Neural crest cell (in vitro differentiated cells): ENCODE measurements at regions not wholly inside any gene's neighbourhood (a gene's known extent, or its start where the extent isn't known, plus 50 kb on each side); places are given as distances from the start of the nearest gene placed in this dataset.
"Not testable (repeated sequence)": the region's sequence is repeated elsewhere in the genome, so short reads cannot be mapped to it uniquely, and the experiment has no call there.

Source experiments
- DNase-seq: peaks from one replicate; pipeline ENCODE4 v3.0.0; 2021; ENCODE audit warnings: low read depth, mixed read lengths, low spot score
- H3K27ac Mint-ChIP-seq: one replicate; pipeline ENCODE4 v1.8.0; 2021; ENCODE audit warnings: mild to moderate bottlenecking, mixed read lengths; ENCODE audit not compliant: unreplicated experiment
- H3K27me3 Mint-ChIP-seq: 2 replicates; pipeline ENCODE4 v1.8.0; 2021; ENCODE audit warnings: low read depth, mild to moderate bottlenecking, mixed read lengths
- H3K36me3 Mint-ChIP-seq: 2 replicates; pipeline ENCODE4 v1.8.0; 2021; ENCODE audit warnings: low read depth, mild to moderate bottlenecking, mixed read lengths
- H3K4me1 Mint-ChIP-seq: 2 replicates; pipeline ENCODE4 v1.8.0; 2021; ENCODE audit warnings: mixed read lengths
- H3K4me3 Mint-ChIP-seq: one replicate; pipeline ENCODE4 v1.8.0; 2021; ENCODE audit warnings: mild to moderate bottlenecking, mixed read lengths
- H3K9me3 Mint-ChIP-seq: 2 replicates; pipeline ENCODE4 v1.8.0; 2021; ENCODE audit warnings: mixed read lengths
- TF ChIP-seq, protein P1 (sequence below): fragments of 200-600 bp; sonication (generic); conservative IDR thresholded peaks from 2 replicates; pipeline ENCODE4 v1.5.0; 2021; ENCODE audit warnings: antibody characterized with exemption, mild to moderate bottlenecking

DNA sequence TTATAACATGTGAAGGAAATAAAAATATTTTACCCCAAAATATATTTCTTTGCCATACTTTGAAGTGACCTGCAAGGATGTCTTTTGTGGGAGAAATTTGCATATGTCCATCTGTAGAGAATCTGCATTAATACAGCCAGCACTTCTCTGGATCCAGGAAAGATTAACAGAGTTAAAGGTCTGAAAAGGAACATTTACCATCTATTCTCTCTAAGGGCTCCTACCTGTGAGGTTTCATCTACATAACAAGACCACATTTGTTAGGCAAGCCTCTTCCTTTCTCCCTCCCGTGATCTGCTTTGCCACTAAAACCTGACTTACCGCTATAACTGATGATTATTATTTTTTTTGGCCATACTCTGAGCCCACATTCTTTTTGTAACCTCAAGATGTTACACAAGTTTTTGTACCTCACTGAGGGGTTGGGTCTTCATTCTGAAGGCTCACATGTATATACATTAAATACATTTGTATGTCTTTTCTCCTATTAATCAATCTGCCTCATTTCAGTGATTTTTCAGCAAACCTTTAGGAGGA is 129.4 kb downstream of the AKR1D1 start:
- peaks cover 29% of the 10 kb centered on the region for H3K4me1 Mint-ChIP-seq
- no peak overlapping the region for H3K4me3 Mint-ChIP-seq
- no peaks in the 10 kb centered on the region for H3K36me3 Mint-ChIP-seq
- no peak overlapping the region for H3K27ac Mint-ChIP-seq
- H3K9me3 Mint-ChIP-seq, result peaks cover 9% of the 10 kb centered on the region
- no peak for DNase-seq
- TF ChIP-seq, protein P1, sequence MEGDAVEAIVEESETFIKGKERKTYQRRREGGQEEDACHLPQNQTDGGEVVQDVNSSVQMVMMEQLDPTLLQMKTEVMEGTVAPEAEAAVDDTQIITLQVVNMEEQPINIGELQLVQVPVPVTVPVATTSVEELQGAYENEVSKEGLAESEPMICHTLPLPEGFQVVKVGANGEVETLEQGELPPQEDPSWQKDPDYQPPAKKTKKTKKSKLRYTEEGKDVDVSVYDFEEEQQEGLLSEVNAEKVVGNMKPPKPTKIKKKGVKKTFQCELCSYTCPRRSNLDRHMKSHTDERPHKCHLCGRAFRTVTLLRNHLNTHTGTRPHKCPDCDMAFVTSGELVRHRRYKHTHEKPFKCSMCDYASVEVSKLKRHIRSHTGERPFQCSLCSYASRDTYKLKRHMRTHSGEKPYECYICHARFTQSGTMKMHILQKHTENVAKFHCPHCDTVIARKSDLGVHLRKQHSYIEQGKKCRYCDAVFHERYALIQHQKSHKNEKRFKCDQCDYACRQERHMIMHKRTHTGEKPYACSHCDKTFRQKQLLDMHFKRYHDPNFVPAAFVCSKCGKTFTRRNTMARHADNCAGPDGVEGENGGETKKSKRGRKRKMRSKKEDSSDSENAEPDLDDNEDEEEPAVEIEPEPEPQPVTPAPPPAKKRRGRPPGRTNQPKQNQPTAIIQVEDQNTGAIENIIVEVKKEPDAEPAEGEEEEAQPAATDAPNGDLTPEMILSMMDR, result no peak
- no peaks in the 10 kb centered on the region for H3K27me3 Mint-ChIP-seq

DNA sequence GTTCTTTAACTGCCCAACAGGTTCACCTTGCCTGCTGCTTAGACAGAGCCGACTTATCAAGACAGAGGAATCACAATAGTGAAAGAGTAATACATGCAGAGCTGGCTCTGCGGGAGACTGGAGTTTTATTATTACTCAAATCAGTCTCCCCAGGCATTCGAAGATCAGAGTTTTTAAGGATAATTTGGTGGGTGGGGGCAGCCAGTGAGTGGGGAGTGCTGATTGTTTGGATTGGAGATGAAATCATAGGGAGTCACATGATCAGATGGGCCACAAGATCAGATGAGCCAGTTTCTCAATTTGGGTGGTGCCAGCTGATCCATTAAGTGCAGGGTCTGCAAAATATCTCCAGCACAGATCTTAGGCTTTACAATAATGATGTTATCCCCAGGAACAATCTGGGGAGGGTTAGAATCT is 131.3 kb downstream of the AKR1D1 start:
- no peak overlapping the region for H3K4me3 Mint-ChIP-seq
- TF ChIP-seq, protein P1, result no peak
- no peak for DNase-seq
- H3K27ac Mint-ChIP-seq, result no peak overlapping the region
- peaks cover 33% of the 10 kb centered on the region for H3K4me1 Mint-ChIP-seq
- no peaks in the 10 kb centered on the region for H3K36me3 Mint-ChIP-seq
- H3K27me3 Mint-ChIP-seq, result no peaks in the 10 kb centered on the region
- H3K9me3 Mint-ChIP-seq, result peaks cover 9% of the 10 kb centered on the region

DNA sequence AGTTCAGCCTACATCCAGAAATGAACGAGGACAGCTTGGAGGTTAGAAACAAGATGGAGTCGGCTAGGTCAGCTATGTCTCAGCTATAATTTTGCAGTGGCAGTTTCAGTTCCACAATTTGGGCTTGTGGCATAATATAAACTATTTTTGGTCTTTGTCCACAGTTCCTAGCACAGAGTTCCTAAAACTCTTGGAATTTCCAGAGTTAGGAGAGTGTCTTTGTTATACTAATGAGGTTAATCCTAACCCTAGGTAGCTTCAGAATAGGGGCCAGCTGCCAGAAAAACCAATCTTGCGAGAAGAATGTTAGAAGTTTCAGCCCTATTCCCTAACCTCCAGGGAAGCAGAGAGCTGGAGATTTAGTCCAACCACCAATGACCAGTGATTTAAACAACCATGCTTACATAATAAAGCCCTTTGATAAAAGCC is 131.9 kb downstream of the AKR1D1 start:
- no peak overlapping the region for H3K4me3 Mint-ChIP-seq
- TF ChIP-seq, protein P1, result no peak
- no peaks in the 10 kb centered on the region for H3K36me3 Mint-ChIP-seq
- H3K9me3 Mint-ChIP-seq, result peaks cover 8% of the 10 kb centered on the region
- peaks cover 31% of the 10 kb centered on the region for H3K4me1 Mint-ChIP-seq
- H3K27ac Mint-ChIP-seq, result no peak overlapping the region
- no peak for DNase-seq
- H3K27me3 Mint-ChIP-seq, result no peaks in the 10 kb centered on the region

DNA sequence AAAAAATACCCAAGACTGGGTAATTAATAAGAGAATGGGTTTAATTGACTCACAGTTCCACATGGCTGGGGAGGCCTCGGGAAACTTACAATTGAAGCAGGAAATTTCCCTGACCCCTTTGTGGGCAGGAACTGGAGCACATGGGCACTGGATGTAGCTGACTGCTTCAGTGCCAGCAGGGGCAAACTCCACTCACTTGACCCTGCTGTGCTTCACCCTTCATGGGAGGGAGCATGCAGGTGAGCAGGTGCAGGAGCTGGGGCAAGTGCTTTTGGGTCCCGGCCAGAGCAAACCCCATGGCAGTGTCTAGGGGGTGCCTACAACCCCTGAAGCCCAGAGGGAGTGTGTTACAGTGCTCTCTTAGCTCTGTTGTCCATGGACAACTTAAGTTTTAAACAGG is 132.6 kb downstream of the AKR1D1 start:
- peaks cover 6% of the 10 kb centered on the region for H3K9me3 Mint-ChIP-seq
- no peak for DNase-seq
- no peak overlapping the region for H3K27ac Mint-ChIP-seq
- peaks cover 28% of the 10 kb centered on the region for H3K4me1 Mint-ChIP-seq
- no peaks in the 10 kb centered on the region for H3K27me3 Mint-ChIP-seq
- H3K36me3 Mint-ChIP-seq, result no peaks in the 10 kb centered on the region
- TF ChIP-seq, protein P1, result no peak
- H3K4me3 Mint-ChIP-seq, result no peak overlapping the region

DNA sequence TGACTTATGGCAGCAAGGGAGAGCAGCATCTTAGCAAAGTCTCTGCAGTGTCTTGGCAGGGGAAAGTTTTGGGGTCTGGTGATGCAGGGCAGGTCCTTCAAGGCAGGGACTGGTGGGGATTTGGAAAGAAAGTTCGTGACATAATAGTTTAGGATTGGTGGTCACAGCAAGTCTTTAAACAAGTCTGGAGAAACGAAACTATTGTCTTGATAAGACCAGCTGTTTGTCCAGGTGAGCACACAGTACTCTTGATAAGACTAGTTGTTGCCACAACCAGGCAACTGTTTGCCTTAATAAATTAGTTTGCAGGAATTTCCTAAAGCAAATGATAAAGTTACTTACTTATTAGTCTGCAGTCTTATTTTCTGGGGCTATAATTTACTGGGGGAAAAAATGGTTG is 136.1 kb downstream of the AKR1D1 start:
- TF ChIP-seq, protein P1, result no peak
- Mint-ChIP-seq H3K4me1 (peaks cover 13% of the 10 kb centered on the region), H3K4me3 (no peak overlapping the region), H3K36me3 (peaks cover 9% of the 10 kb centered on the region), H3K27ac (no peak overlapping the region), H3K27me3 (no peaks in the 10 kb centered on the region), H3K9me3 (peaks cover 12% of the 10 kb centered on the region)
- no peak for DNase-seq

DNA sequence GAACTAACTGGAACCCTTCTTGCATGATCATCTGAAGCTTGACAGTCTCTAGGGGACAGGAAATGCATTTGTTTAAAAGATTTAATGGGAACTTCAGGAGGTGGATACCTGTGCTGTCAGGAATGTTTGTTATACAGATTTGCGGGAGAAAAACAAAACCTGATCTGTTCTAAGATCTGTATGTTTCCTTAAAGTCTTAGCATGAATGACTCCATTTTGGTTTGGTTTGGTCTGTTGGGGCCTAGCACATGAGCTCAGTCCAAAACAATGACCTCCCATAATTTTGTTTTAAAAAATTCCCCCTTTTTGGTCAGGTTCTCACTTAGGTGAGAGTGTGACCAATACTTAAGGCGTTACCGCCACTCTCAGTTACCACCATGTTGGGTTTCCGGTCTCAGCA is 138.7 kb downstream of the AKR1D1 start:
- no peak overlapping the region for H3K4me3 Mint-ChIP-seq

DNA sequence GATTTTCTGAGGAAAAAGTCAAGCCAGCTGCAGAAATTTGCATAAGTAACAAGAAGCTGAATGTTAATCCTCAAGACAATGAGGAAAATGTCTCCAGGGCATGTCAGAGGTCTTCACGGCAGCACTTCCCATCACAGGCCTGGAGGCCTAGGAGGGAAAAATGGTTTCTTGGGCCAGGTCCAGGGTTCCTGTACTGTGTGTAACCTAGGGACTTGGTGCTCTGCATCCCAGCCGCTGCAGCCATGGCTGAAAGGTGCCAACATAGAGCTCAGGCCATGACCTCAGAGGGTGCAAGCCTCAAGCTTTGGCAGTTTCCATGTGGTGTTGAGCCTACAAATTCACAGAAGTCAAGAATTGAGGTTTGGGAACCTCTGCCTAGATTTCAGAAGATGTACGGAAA is 144.1 kb downstream of the AKR1D1 start:
- peaks cover 18% of the 10 kb centered on the region for H3K9me3 Mint-ChIP-seq
- H3K27me3 Mint-ChIP-seq, H3K27ac Mint-ChIP-seq, H3K4me3 Mint-ChIP-seq, DNase-seq, H3K4me1 Mint-ChIP-seq: not testable (repeated sequence)
- H3K36me3 Mint-ChIP-seq, result peaks cover 26% of the 10 kb centered on the region

More for the DNA sequence above, 138.7 kb downstream of the AKR1D1 start:
- Mint-ChIP-seq H3K36me3 (peaks cover 15% of the 10 kb centered on the region), H3K9me3 (peaks cover 11% of the 10 kb centered on the region), H3K27me3 (no peaks in the 10 kb centered on the region), H3K27ac (no peak overlapping the region), H3K4me1 (peaks cover 9% of the 10 kb centered on the region)
- TF ChIP-seq, protein P1, result no peak
- no peak for DNase-seq

DNA sequence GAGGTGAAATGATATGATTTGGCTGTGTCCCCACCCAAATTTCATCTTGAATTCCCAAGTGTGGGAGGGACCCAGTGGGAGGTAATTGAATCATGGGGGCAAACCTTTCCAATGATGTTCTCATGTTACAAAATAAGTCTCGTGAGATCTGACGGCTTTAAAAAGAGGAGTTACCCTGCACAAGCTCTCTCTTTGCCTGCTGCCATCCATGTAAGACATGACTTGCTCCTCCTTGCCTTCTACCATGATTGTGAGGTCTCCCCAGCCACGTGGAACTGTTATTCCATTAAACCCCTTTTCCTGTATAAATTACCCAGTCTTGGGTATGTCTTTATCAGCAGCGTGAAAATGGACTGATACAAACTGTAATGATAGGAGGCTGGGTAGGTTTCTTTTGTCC is 145.1 kb downstream of the AKR1D1 start:
- Mint-ChIP-seq H3K36me3 (peaks cover 27% of the 10 kb centered on the region), H3K9me3 (peaks cover 18% of the 10 kb centered on the region)

More for the DNA sequence above, 145.1 kb downstream of the AKR1D1 start:
- peaks cover 15% of the 10 kb centered on the region for H3K4me1 Mint-ChIP-seq
- DNase-seq, H3K27ac Mint-ChIP-seq, H3K27me3 Mint-ChIP-seq, H3K4me3 Mint-ChIP-seq: not testable (repeated sequence)
